Breast epithelium (tissue), 4 donors: ENCODE measurements at regions not wholly inside any gene's neighbourhood (a gene's known extent, or its start where the extent isn't known, plus 50 kb on each side); places are given as distances from the start of the nearest gene placed in this dataset.

Experiments
- DNase-seq, 2 donors: peaks; one replicate each; pipeline ENCODE4 v3.0.0-alpha.2; 2019; ENCODE audit warnings: low spot score in 2 of 2
- H3K27ac ChIP-seq, 2 donors: fragments of 200-600 bp; sonication (generic) in 1 of 2; one replicate each; pipeline ENCODE4 v1.5.1; 2016 to 2019; ENCODE audit warnings: mild to moderate bottlenecking in 1 of 2
- H3K27me3 ChIP-seq, 2 donors: fragments of 200-600 bp; sonication (generic) in 1 of 2; one replicate each; pipeline versions ENCODE4 v1.5.1 to v1.6.0; 2017 to 2019; ENCODE audit warnings: control low read depth in 1 of 2, mild to moderate bottlenecking in 1 of 2
- H3K36me3 ChIP-seq: fragments of 200-600 bp; one replicate; pipeline ENCODE4 v1.5.1; 2019
- H3K4me1 ChIP-seq, 2 donors: fragments of 200-600 bp; sonication (generic); one replicate each; pipeline ENCODE4 v1.5.1; 2016 to 2019; ENCODE audit warnings: control low read depth in 1 of 2
- H3K4me3 ChIP-seq, 3 donors: fragments of 200-600 bp; sonication (generic); 1 replicate in 2 of 3; 2 replicates in 1 of 3; pipeline ENCODE4 v1.5.1; 2016 to 2019; ENCODE audit warnings: mild to moderate bottlenecking in 3 of 3, moderate library complexity in 2 of 3
- H3K9me3 ChIP-seq, 2 donors: fragments of 200-600 bp; sonication (generic) in 1 of 2; one replicate each; pipeline ENCODE4 v1.5.1; 2016 to 2019; ENCODE audit warnings: control low read depth in 1 of 2
- CTCF ChIP-seq, 3 donors: fragments of 450-650 bp; IDR thresholded peaks; one replicate each; pipeline ENCODE4 v1.5.1; 2016 to 2017; ENCODE audit warnings: antibody characterized with exemption in 3 of 3, mild to moderate bottlenecking in 3 of 3, moderate library complexity in 3 of 3
- POLR2A ChIP-seq: fragments of 450-650 bp; IDR thresholded peaks from one replicate; pipeline ENCODE4 v1.6.1; 2016; ENCODE audit warnings: antibody characterized with exemption, mild to moderate bottlenecking, moderate library complexity
- POLR2AphosphoS5 ChIP-seq, 3 donors: sonication (generic); formaldehyde crosslinking; IDR thresholded peaks; one replicate each; pipeline ENCODE4 v1.6.1; 2017; ENCODE audit warnings: antibody characterized with exemption in 3 of 3
- intact Hi-C: fragments of 100-400 bp; cut with DNase I; formaldehyde crosslinking; loops from one replicate; pipeline ENCODE4 v1.15.1; 2023; ENCODE audit warnings: low total_unique reads

GRCh38 chr5:42235241-42235640 lies 188.0 kb upstream of the GHR start:
- DNase-seq, result no peak
- Histone ChIP-seq H3K9me3 (no peaks in the 10 kb centered on the region), H3K36me3 (no peaks in the 10 kb centered on the region), H3K27ac (no peak overlapping the region), H3K4me3 (no peak overlapping the region), H3K27me3 (no peaks in the 10 kb centered on the region), H3K4me1 (no peaks in the 10 kb centered on the region)
- TF ChIP-seq CTCF (IDR thresholded peaks at IDR 0.05) (no peak), POLR2A (no peak), POLR2AphosphoS5 (IDR thresholded peaks at IDR 0.05) (no peak)
- intact Hi-C loops, result loop anchor here (5.0 kb wide), 1 partner anchor 877 kb away; no protein-coding TSS in a partner anchor

GRCh38 chr5:42235837-42236236 lies 187.4 kb upstream of the GHR start:
- no peak for TF ChIP-seq POLR2A
- no peak for TF ChIP-seq POLR2AphosphoS5 (IDR thresholded peaks at IDR 0.05)
- TF ChIP-seq CTCF (IDR thresholded peaks at IDR 0.05), result no peak
- Histone ChIP-seq H3K9me3 (no peaks in the 10 kb centered on the region), H3K27me3 (no peaks in the 10 kb centered on the region), H3K4me3 (no peak overlapping the region), H3K27ac (no peak overlapping the region), H3K4me1 (no peaks in the 10 kb centered on the region), H3K36me3 (no peaks in the 10 kb centered on the region)
- no peak for DNase-seq
- intact Hi-C loops, result loop anchor here (5.0 kb wide), 1 partner anchor 876 kb away; no protein-coding TSS in a partner anchor

DNA sequence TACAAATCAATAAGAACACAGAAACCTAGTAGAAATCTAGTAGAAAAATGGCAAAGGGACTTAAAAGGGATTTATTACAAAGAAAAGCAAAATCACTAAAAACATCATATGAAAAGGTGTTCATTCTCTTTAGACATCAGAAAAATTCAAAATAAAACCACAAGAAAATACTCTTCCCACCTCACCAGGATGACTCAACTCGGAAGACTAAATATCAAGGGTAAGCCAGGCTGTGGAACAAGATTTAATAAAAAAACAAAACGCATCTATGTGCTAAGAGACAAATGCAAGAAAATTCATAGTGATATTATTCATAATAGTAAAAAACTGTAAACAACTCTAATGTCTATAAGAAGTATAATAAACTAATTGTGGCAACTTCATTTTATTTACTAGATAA lies 181.6 kb upstream of the GHR start:
- Histone ChIP-seq H3K27ac (no peak overlapping the region), H3K9me3 (no peaks in the 10 kb centered on the region), H3K27me3 (no peaks in the 10 kb centered on the region), H3K4me1 (no peaks in the 10 kb centered on the region), H3K36me3 (no peaks in the 10 kb centered on the region), H3K4me3 (no peak overlapping the region)
- no peak for TF ChIP-seq CTCF (IDR thresholded peaks at IDR 0.05)
- TF ChIP-seq POLR2A, result no peak
- no peak for TF ChIP-seq POLR2AphosphoS5 (IDR thresholded peaks at IDR 0.05)
- intact Hi-C loops, result no loop called here
- no peak for DNase-seq

GRCh38 chr5:42242210-42242609 lies 181.0 kb upstream of the GHR start:
- Histone ChIP-seq H3K4me1 (no peaks in the 10 kb centered on the region), H3K36me3 (no peaks in the 10 kb centered on the region), H3K9me3 (no peaks in the 10 kb centered on the region), H3K4me3 (no peak overlapping the region), H3K27me3 (no peaks in the 10 kb centered on the region), H3K27ac (no peak overlapping the region)
- DNase-seq, result no peak
- intact Hi-C loops, result no loop called here
- TF ChIP-seq POLR2AphosphoS5 (IDR thresholded peaks at IDR 0.05) (no peak), CTCF (IDR thresholded peaks at IDR 0.05) (no peak), POLR2A (no peak)

- H3K4me1 ChIP-seq, result no peaks in the 10 kb centered on the region
- intact Hi-C loops, result no loop called here
- DNase-seq, result no peak
- no peak overlapping the region for H3K27ac ChIP-seq
- no peak overlapping the region for H3K4me3 ChIP-seq
- no peaks in the 10 kb centered on the region for H3K27me3 ChIP-seq
- H3K36me3 ChIP-seq, result no peaks in the 10 kb centered on the region
- H3K9me3 ChIP-seq, result no peaks in the 10 kb centered on the region
- TF ChIP-seq CTCF (IDR thresholded peaks at IDR 0.05) (no peak), POLR2AphosphoS5 (IDR thresholded peaks at IDR 0.05) (peak in 1 of 3 donors; percentile 33), POLR2A (no peak)
Measured at GRCh38 chr5:42242881-42243485, 180.3 kb upstream of the GHR start.
